CD1c-positive myeloid dendritic cell (primary cell): ENCODE measurements at regions not wholly inside any gene's neighbourhood (a gene's known extent, or its start where the extent isn't known, plus 50 kb on each side); places are given as distances from the start of the nearest gene placed in this dataset.

Experiments
- DNase-seq: peaks from one replicate; pipeline ENCODE4 v3.0.0-alpha.2; 2016; ENCODE audit errors: extremely low spot score

- no peak for DNase-seq
These were observed 64.7 kb upstream of the ZNF469 start for GRCh38 chr16:88318051-88318450.

- DNase-seq = no peak
These were observed 64.2 kb upstream of the ZNF469 start for GRCh38 chr16:88318521-88318920.

GRCh38 chr16:88319116-88319965, 63.4 kb upstream of the ZNF469 start:
- DNase-seq = no peak

- DNase-seq = peak; percentile 6
These were observed 61.7 kb upstream of the ZNF469 start for GRCh38 chr16:88320947-88321634.

- no peak for DNase-seq
These were observed 60.9 kb upstream of the ZNF469 start for GRCh38 chr16:88321635-88322499.

- DNase-seq = no peak
These were observed 60.2 kb upstream of the ZNF469 start for GRCh38 chr16:88322500-88322970.

- no peak for DNase-seq
These were observed 59.7 kb upstream of the ZNF469 start for GRCh38 chr16:88323041-88323440.

GRCh38 chr16:88323546-88324330, 59.0 kb upstream of the ZNF469 start:
- no peak for DNase-seq

GRCh38 chr16:88325087-88325750, 57.5 kb upstream of the ZNF469 start:
- no peak for DNase-seq

GRCh38 chr16:88325976-88326375, 56.8 kb upstream of the ZNF469 start:
- DNase-seq = no peak

- DNase-seq = no peak
These were observed 55.9 kb upstream of the ZNF469 start for GRCh38 chr16:88326611-88327485.

GRCh38 chr16:88327561-88328312, 55.0 kb upstream of the ZNF469 start:
- DNase-seq = no peak

GRCh38 chr16:88328313-88328980, 54.3 kb upstream of the ZNF469 start:
- no peak for DNase-seq

GRCh38 chr16:88329726-88330700, 52.7 kb upstream of the ZNF469 start:
- DNase-seq = no peak

- DNase-seq = no peak
These were observed 51.5 kb upstream of the ZNF469 start for GRCh38 chr16:88330971-88331890.
